NCI-H1694 treated with DMSO at 0.1 percent for 48 hours (cell line): ENCODE measurements at regions not wholly inside any gene's neighbourhood (a gene's known extent, or its start where the extent isn't known, plus 50 kb on each side); places are given as distances from the start of the nearest gene placed in this dataset.
"Not testable (repeated sequence)": the region's sequence is repeated elsewhere in the genome, so short reads cannot be mapped to it uniquely, and the experiment has no call there.

Experiments used
- DNase-seq: peaks from one replicate; lab custom pipeline; 2025; lab: John Stamatoyannopoulos, UW

GRCh38 chr3:107468782-107469181, 54.0 kb upstream of the BBX start:
- no peak for DNase-seq

- not testable (repeated sequence) for DNase-seq
These were observed 52.3 kb upstream of the BBX start for GRCh38 chr3:107470496-107470895.
